K562 (cell line): ENCODE measurements at regions not wholly inside any gene's neighbourhood (a gene's known extent, or its start where the extent isn't known, plus 50 kb on each side); places are given as distances from the start of the nearest gene placed in this dataset.

Source experiments
- ATAC-seq: fragments of 200-7000 bp; cut with Tn5 transposase; 3 replicates; pipeline ENCODE4 v1.9.1; 2020; ENCODE audit warnings: moderate library complexity
- BruUV-seq: library from RNA; stranded (reverse); fragments of 400-500 nt; replicated peaks from 2 replicates; lab custom pipeline; 2021; lab: Mats Ljungman, UMichigan
- CTCF ChIA-PET: fragments of 300-600 bp; formaldehyde crosslinking; extraction: SDS; loops from one replicate; lab custom pipeline; 2021; ENCODE audit warnings: low intra/inter-chr PET ratio; lab: Yijun Ruan, JAX
- POLR2A ChIA-PET: fragments of 300-600, 350-650 bp; sonication (Branson Sonifier 250); formaldehyde crosslinking; extraction: SDS; loops from one replicate; lab custom pipeline; 2021; ENCODE audit warnings: antibody characterized with exemption, inconsistent platforms; lab: Yijun Ruan, JAX
- DNase-seq, 4 experiments: peaks; one replicate each; pipeline versions ENCODE4 v3.0.0 to v3.0.0-alpha.2; 2011 to 2018; ENCODE audit warnings: low spot score in 3 of 4, mixed read lengths in 3 of 4; ENCODE audit errors: extremely low read depth in 1 of 4
- FAIRE-seq: peaks from 2 replicates; lab custom pipeline; 2011; peaks lifted over from hg19 to GRCh38; lab: Jason Lieb, UNC
- H2AFZ ChIP-seq: 2 replicates; pipeline ENCODE4 v1.6.0; 2011; ENCODE audit warnings: low read depth, low read length, control low read depth, inconsistent platforms
- H3K27ac ChIP-seq: fragments of 200-600 bp; 3 replicates; pipeline ENCODE4 v1.8.0; 2011; ENCODE audit warnings: low read depth, mild to moderate bottlenecking, control low read depth, inconsistent platforms, low read length, moderate library complexity, mixed read lengths; ENCODE audit errors: extremely low read depth
- H3K27me3 ChIP-seq, 2 experiments: fragments of 300-600 bp in 1 of 2; 2 replicates in 1 of 2; 3 replicates in 1 of 2; pipeline versions ENCODE4 v1.6.0 to v1.8.0; 2011; ENCODE audit warnings: inconsistent platforms in 2 of 2, low read length in 2 of 2, mild to moderate bottlenecking in 1 of 2, mixed read lengths in 1 of 2, moderate library complexity in 1 of 2; ENCODE audit not compliant: control insufficient read depth in 2 of 2, insufficient read depth in 2 of 2
- H3K36me3 ChIP-seq: fragments of 300-600 bp; 3 replicates; pipeline ENCODE4 v1.8.0; 2011; ENCODE audit warnings: mild to moderate bottlenecking, low read length, inconsistent platforms; ENCODE audit not compliant: control insufficient read depth, insufficient read depth
- H3K4me1 ChIP-seq, 2 experiments: fragments of 200-600 bp in 1 of 2; replicated peaks in 1 of 2; 2 replicates in 1 of 2; 3 replicates in 1 of 2; pipeline versions ENCODE4 v1.5.1 to v1.8.0; 2011; ENCODE audit warnings: inconsistent platforms in 2 of 2, low read length in 2 of 2, mild to moderate bottlenecking in 1 of 2, mixed read lengths in 1 of 2, moderate library complexity in 1 of 2; ENCODE audit not compliant: control insufficient read depth in 2 of 2, insufficient read depth in 2 of 2
- H3K4me2 ChIP-seq: 2 replicates; pipeline ENCODE4 v1.6.1; 2011; ENCODE audit warnings: low read length, control low read depth, inconsistent platforms, mixed read lengths; ENCODE audit not compliant: insufficient read depth
- H3K4me3 ChIP-seq: fragments of 200-600 bp; sonication (generic), shearing (Covaris generic); 2 replicates; pipeline ENCODE4 v1.5.1; 2016; ENCODE audit warnings: control low read depth, inconsistent platforms
- H3K79me2 ChIP-seq: fragments of 200-600 bp; 3 replicates; pipeline ENCODE4 v1.8.0; 2011; ENCODE audit warnings: low read length, inconsistent platforms; ENCODE audit not compliant: control insufficient read depth, insufficient read depth
- H3K9ac ChIP-seq, 2 experiments: 2 replicates each; pipeline versions ENCODE4 v1.6.0 to v1.6.1; 2011; ENCODE audit warnings: low read depth in 2 of 2, low read length in 2 of 2, control low read depth in 1 of 2, inconsistent platforms in 1 of 2, mild to moderate bottlenecking in 1 of 2, mixed read lengths in 1 of 2; ENCODE audit not compliant: insufficient read depth in 1 of 2
- H3K9me1 ChIP-seq: one replicate; pipeline ENCODE4 v1.6.0; 2011; ENCODE audit warnings: inconsistent platforms, mild to moderate bottlenecking, low read length, moderate library complexity; ENCODE audit not compliant: control insufficient read depth, insufficient read depth
- H3K9me3 ChIP-seq: replicated peaks from 2 replicates; pipeline ENCODE4 v1.5.1; 2011; ENCODE audit warnings: low read depth, low read length, inconsistent platforms; ENCODE audit not compliant: control insufficient read depth, insufficient read depth
- H4K20me1 ChIP-seq: replicated peaks from 2 replicates; pipeline ENCODE4 v1.6.1; 2011; ENCODE audit warnings: low read length, inconsistent platforms, mixed read lengths; ENCODE audit not compliant: control insufficient read depth, insufficient read depth
- ATF7 ChIP-seq: fragments of 450-650 bp; IDR thresholded peaks from 2 replicates; pipeline ENCODE4 v1.7.1; 2014; ENCODE audit warnings: mild to moderate bottlenecking, moderate library complexity
- CHD1 ChIP-seq: fragments of 200-600 bp; sonication (generic); IDR thresholded peaks from one replicate; pipeline ENCODE4 v1.6.1; 2012; ENCODE audit warnings: mild to moderate bottlenecking, moderate library complexity, low read length, inconsistent platforms
- ETS2 ChIP-seq: IDR thresholded peaks from 2 replicates; pipeline ENCODE4 v1.6.1; 2016; ENCODE audit warnings: borderline replicate concordance, missing genetic modification characterization, mild to moderate bottlenecking, moderate library complexity, missing compliant biosample characterization; ENCODE audit not compliant: poor library complexity, severe bottlenecking
- FOXA1 ChIP-seq: fragments of 450-650 bp; IDR thresholded peaks from 2 replicates; pipeline ENCODE4 v1.6.1; 2016; ENCODE audit warnings: mild to moderate bottlenecking, borderline replicate concordance
- GABPB1 ChIP-seq: sonication (generic); formaldehyde crosslinking; IDR thresholded peaks from 2 replicates; pipeline ENCODE4 v1.8.0; 2022; ENCODE audit warnings: mild to moderate bottlenecking, missing genetic modification reagents
- GTF2A2 ChIP-seq: IDR thresholded peaks from 2 replicates; pipeline ENCODE4 v1.6.1; 2016; ENCODE audit warnings: mild to moderate bottlenecking, missing genetic modification characterization, missing compliant biosample characterization
- POLR3G ChIP-seq: IDR thresholded peaks from 2 replicates; pipeline ENCODE4 v1.6.1; 2011; ENCODE audit not compliant: insufficient read length, insufficient replicate concordance; ENCODE audit errors: extremely low read depth
- RAD51 ChIP-seq: fragments of 450-650 bp; IDR thresholded peaks from 2 replicates; pipeline ENCODE4 v1.7.1; 2016; ENCODE audit warnings: low read depth, mild to moderate bottlenecking, borderline replicate concordance
- SMAD1 ChIP-seq: fragments of 150-350 bp; IDR thresholded peaks from 2 replicates; pipeline ENCODE4 v1.6.1; 2014; ENCODE audit warnings: low read length, low read depth; ENCODE audit not compliant: partially characterized antibody
- TAF7 ChIP-seq: fragments of 450-650 bp; IDR thresholded peaks from 2 replicates; pipeline ENCODE4 v1.6.1; 2016; ENCODE audit warnings: missing genetic modification characterization, missing compliant biosample characterization
- WGBS: fragments of 100-300 bp; shearing (Covaris generic); methylation state at CpG from one replicate; pipeline ENCODE4 v1.1.6; 2016; ENCODE audit warnings: low coverage, mixed read lengths; ENCODE audit not compliant: insufficient coverage; ENCODE audit errors: missing lambda C conversion rate; 5-methylcytosine and 5-hydroxymethylcytosine counted together
- in situ Hi-C: fragments of 300-500 bp; cut with MboI; formaldehyde crosslinking; loops from 4 replicates; pipeline ENCODE4 v1.15.0; 2018; ENCODE audit warnings: inconsistent platforms, mixed read lengths
- intact Hi-C: fragments of 100-400 bp; cut with micrococcal nuclease; formaldehyde crosslinking; loops from 2 replicates; pipeline ENCODE4 v1.14.2; 2022
- TF ChIP-seq, protein P1 (sequence below): fragments of 450-650 bp; formaldehyde crosslinking; IDR thresholded peaks from 2 replicates; pipeline ENCODE4 v1.4.0; 2022; ENCODE audit warnings: missing genetic modification characterization
- TF ChIP-seq, protein P2 (sequence below): fragments of 450-650 bp; conservative IDR thresholded peaks from 2 replicates; pipeline ENCODE4 v1.6.1; 2016; ENCODE audit warnings: missing genetic modification characterization, low read depth, mild to moderate bottlenecking, control low read depth, missing compliant biosample characterization
- TF ChIP-seq, protein P3 (sequence below): fragments of 250-450 bp; sonication (Bioruptor Pico); IDR thresholded peaks from 2 replicates; pipeline ENCODE4 v1.8.0; 2021; ENCODE audit warnings: moderate library complexity, mild to moderate bottlenecking, inconsistent platforms
- TF ChIP-seq, protein P4 (sequence below): sonication (generic); formaldehyde crosslinking; IDR thresholded peaks from 2 replicates; pipeline ENCODE4 v1.8.0; 2022; ENCODE audit warnings: mild to moderate bottlenecking, missing genetic modification reagents

DNA sequence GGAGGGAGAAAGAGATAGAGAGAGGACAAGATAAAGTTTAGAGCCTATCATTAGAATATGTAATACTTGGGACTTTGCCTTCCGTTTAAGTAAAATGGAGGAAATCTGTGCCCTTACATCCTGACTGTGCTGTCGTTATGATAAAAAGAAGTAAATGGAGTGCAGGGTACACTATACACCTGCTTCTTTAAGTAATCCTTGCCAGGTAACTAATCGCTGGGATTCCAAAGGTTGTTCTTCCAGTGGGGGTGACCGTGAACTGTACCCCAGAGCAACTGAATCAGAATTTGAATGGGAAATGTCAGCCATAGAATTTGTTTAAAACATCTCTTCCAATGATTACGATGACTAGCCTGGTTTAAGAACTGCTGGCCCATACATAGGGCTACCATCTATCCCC, 126.1 kb upstream of the EEA1 start (continued):
- TF ChIP-seq, protein P1, sequence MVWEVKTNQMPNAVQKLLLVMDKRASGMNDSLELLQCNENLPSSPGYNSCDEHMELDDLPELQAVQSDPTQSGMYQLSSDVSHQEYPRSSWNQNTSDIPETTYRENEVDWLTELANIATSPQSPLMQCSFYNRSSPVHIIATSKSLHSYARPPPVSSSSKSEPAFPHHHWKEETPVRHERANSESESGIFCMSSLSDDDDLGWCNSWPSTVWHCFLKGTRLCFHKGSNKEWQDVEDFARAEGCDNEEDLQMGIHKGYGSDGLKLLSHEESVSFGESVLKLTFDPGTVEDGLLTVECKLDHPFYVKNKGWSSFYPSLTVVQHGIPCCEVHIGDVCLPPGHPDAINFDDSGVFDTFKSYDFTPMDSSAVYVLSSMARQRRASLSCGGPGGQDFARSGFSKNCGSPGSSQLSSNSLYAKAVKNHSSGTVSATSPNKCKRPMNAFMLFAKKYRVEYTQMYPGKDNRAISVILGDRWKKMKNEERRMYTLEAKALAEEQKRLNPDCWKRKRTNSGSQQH (CRISPR knock-in tag), result no peak

DNA sequence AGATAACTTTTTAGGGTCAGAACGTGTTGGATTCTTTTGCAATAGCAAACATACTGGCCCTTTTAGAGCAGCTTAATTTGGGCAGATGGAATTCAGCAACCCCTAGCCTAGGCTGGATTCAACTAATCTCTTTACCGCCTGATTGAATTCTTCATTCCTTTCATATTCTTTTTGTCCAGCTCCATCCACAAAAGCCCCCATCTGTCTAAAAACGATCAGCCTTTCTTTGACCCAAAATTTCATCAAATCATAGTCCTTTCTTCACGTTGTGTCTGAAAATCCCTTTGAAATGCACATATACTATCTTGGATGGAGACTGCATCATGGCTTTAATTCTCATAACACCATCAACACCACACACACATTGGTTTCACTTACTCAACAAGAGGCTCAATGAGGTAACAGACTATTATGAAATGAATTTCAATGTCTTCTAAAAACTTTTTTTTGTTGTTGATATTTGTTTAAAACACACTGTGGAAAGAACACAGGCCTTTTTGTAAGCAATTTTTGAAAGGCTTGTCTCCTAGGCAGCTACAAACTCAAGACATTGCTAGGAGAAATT, 128.0 kb upstream of the EEA1 start:
- Histone ChIP-seq H2AFZ (no peak overlapping the region), H3K9ac (no peak overlapping the region), H3K4me1 (peaks cover 0 to 4% of the 10 kb centered on the region in 2 experiments; a peak in 1 of 5 replicates), H3K9me1 (no peaks in the 10 kb centered on the region), H4K20me1 (no peaks in the 10 kb centered on the region), H3K27me3 (peaks cover 3 to 14% of the 10 kb centered on the region in 2 experiments; a peak in 4 of 5 replicates), H3K9me3 (no peaks in the 10 kb centered on the region), H3K4me3 (no peak overlapping the region), H3K4me2 (no peak overlapping the region), H3K79me2 (no peaks in the 10 kb centered on the region), H3K27ac (no peak overlapping the region), H3K36me3 (no peaks in the 10 kb centered on the region)
- DNase-seq, result no peak
- ATAC-seq, result no peak
- FAIRE-seq, result peak; percentile 11
- 7% methylated on average over 4 of the region's 4 CpGs for WGBS
- no TSS peak for BruUV-seq
- ChIA-PET POLR2A (no interaction called here), CTCF (no interaction called here)
- intact Hi-C loops (no loop called here), in situ Hi-C loops (no loop called here)
- TF ChIP-seq GTF2A2 (tag), result no peak
- TF ChIP-seq POLR3G, result no peak
- TF ChIP-seq RAD51, result no peak
- TF ChIP-seq, protein P2, sequence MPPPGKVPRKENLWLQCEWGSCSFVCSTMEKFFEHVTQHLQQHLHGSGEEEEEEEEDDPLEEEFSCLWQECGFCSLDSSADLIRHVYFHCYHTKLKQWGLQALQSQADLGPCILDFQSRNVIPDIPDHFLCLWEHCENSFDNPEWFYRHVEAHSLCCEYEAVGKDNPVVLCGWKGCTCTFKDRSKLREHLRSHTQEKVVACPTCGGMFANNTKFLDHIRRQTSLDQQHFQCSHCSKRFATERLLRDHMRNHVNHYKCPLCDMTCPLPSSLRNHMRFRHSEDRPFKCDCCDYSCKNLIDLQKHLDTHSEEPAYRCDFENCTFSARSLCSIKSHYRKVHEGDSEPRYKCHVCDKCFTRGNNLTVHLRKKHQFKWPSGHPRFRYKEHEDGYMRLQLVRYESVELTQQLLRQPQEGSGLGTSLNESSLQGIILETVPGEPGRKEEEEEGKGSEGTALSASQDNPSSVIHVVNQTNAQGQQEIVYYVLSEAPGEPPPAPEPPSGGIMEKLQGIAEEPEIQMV (tag), result no peak
- no peak for TF ChIP-seq CHD1
- TF ChIP-seq, protein P3, sequence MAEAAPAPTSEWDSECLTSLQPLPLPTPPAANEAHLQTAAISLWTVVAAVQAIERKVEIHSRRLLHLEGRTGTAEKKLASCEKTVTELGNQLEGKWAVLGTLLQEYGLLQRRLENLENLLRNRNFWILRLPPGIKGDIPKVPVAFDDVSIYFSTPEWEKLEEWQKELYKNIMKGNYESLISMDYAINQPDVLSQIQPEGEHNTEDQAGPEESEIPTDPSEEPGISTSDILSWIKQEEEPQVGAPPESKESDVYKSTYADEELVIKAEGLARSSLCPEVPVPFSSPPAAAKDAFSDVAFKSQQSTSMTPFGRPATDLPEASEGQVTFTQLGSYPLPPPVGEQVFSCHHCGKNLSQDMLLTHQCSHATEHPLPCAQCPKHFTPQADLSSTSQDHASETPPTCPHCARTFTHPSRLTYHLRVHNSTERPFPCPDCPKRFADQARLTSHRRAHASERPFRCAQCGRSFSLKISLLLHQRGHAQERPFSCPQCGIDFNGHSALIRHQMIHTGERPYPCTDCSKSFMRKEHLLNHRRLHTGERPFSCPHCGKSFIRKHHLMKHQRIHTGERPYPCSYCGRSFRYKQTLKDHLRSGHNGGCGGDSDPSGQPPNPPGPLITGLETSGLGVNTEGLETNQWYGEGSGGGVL (CRISPR knock-in tag), result no peak
- no peak for TF ChIP-seq ETS2
- TF ChIP-seq GABPB1 (CRISPR knock-in tag), result no peak
- TF ChIP-seq SMAD1, result no peak
- TF ChIP-seq ATF7, result no peak
- no peak for TF ChIP-seq FOXA1
- TF ChIP-seq TAF7 (tag), result no peak
- TF ChIP-seq, protein P4, sequence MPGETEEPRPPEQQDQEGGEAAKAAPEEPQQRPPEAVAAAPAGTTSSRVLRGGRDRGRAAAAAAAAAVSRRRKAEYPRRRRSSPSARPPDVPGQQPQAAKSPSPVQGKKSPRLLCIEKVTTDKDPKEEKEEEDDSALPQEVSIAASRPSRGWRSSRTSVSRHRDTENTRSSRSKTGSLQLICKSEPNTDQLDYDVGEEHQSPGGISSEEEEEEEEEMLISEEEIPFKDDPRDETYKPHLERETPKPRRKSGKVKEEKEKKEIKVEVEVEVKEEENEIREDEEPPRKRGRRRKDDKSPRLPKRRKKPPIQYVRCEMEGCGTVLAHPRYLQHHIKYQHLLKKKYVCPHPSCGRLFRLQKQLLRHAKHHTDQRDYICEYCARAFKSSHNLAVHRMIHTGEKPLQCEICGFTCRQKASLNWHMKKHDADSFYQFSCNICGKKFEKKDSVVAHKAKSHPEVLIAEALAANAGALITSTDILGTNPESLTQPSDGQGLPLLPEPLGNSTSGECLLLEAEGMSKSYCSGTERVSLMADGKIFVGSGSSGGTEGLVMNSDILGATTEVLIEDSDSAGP (CRISPR knock-in tag), result no peak
